Stromal cell of bone marrow (primary cell): ENCODE measurements at regions not wholly inside any gene's neighbourhood (a gene's known extent, or its start where the extent isn't known, plus 50 kb on each side); places are given as distances from the start of the nearest gene placed in this dataset.

Experiments used
- DNase-seq: peaks from one replicate; pipeline ENCODE4 v3.0.0-alpha.2; 2012; ENCODE audit warnings: low read depth

DNA sequence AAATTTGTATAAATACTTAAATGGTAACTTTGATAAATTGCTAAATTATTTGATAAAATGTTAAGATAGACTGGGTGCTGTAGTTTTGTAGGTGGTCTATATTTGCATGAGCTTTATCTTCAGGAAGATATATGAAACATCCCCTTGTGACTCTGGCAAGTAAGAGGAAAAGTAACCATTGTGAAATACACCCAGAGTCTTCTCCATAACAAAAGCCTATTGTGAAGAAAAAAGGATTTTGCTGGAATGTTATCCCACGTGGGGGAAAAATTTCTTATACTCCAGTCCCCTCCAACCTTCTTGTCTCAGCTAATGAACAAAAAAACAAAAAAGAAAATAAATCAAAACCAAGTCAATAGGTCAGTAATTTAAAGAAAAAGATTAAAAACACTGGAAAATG, 600.7 kb downstream of the HDGFL1 start:
- no peak for DNase-seq

- DNase-seq, result no peak
Observed at GRCh38 chr6:23173234-23173633, 603.9 kb downstream of the HDGFL1 start.

- peak; percentile 88 for DNase-seq
Observed at GRCh38 chr6:23174781-23175361, 605.5 kb downstream of the HDGFL1 start.

- DNase-seq, result peak; percentile 8
Observed at GRCh38 chr6:23175391-23175790, 606.0 kb downstream of the HDGFL1 start.

GRCh38 chr6:23176471-23176870, 607.1 kb downstream of the HDGFL1 start:
- no peak for DNase-seq

- DNase-seq, result no peak
Observed at GRCh38 chr6:23176883-23177282, 607.5 kb downstream of the HDGFL1 start.

- DNase-seq, result no peak
Observed at GRCh38 chr6:23177806-23178205, 608.4 kb downstream of the HDGFL1 start.

- no peak for DNase-seq
Observed at GRCh38 chr6:23179994-23180393, 610.6 kb downstream of the HDGFL1 start.

- DNase-seq, result peak; percentile 50
Observed at GRCh38 chr6:23180504-23181293, 611.3 kb downstream of the HDGFL1 start.

DNA sequence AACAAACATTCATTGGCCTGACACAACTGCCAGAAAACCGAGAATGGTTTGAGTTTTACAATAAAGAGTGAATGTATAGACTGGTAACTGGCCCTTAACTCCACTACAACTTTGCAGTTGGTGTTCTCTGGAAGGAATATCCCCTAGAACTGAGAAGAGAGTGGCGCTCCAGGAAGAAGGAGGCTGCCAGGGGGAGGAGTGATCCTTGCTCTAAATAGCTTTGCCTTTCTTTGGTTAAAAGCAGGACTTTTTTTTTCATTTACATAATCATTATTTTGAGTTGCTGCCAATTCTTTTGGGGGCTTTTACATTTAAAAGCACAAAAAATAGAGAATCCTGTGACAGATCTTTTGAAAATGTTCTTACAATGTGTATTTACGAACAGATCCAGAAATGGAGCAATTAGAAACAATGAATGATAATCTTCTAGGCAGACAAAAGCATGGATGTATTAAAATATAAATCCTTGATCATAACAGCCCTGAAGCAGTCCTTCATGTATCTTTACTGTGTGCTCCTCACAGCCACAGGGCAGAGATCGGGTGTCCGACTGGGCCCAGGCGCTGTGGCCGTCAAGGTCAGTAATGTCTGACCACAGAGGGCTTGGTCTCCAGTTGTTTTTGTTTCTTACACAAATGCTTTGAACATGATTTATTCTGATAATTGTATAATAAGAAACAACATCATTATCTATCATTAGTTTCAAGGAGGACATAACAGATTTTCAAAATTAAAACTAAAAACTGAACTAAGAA, 612.2 kb downstream of the HDGFL1 start:
- DNase-seq, result no peak

DNA sequence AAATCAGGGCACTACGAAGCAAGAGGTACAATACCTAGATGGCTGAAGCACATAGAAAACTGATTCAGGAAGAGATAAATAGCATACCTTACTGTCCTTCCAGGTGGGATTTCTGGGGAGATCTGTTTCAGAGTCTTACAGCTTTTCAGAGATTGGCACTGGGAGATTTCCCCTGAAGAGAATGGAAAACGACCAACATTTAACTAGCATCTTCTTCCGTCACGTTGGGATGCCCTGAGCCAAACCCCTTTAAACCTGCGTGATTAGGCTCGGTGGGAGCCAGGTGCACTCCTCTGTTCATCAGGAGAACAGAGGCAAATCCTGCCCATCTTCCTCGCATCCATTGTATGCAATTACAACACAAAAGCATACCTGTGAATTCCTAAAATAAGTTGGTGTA, 614.5 kb downstream of the HDGFL1 start:
- no peak for DNase-seq

GRCh38 chr6:23184351-23184750, 615.0 kb downstream of the HDGFL1 start:
- no peak for DNase-seq

- no peak for DNase-seq
Observed at GRCh38 chr6:23195487-23195886, 626.1 kb downstream of the HDGFL1 start.

GRCh38 chr6:23199541-23199940, 630.2 kb downstream of the HDGFL1 start:
- no peak for DNase-seq

- DNase-seq, result no peak
Observed at GRCh38 chr6:23200946-23201345, 631.6 kb downstream of the HDGFL1 start.

GRCh38 chr6:23202207-23202606, 632.8 kb downstream of the HDGFL1 start:
- DNase-seq, result no peak

DNA sequence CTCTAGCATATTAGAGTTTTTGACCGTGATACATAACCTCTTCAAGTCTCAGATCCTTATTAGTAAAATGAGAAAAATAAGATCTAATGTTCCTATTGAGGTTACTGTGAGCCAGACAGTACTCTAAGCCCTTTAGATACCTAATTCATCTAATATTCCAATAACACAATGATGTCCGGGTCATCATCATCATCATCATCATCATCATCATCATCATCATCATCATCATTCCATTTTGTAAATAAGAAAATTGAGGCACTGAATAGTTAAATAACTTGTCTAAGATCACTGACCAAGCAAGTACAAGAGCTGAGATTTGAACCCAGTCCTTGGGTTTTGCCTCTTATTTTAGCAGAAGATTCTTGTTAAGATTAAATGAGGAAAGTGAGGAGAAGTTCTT, 643.0 kb downstream of the HDGFL1 start:
- DNase-seq, result no peak

DNA sequence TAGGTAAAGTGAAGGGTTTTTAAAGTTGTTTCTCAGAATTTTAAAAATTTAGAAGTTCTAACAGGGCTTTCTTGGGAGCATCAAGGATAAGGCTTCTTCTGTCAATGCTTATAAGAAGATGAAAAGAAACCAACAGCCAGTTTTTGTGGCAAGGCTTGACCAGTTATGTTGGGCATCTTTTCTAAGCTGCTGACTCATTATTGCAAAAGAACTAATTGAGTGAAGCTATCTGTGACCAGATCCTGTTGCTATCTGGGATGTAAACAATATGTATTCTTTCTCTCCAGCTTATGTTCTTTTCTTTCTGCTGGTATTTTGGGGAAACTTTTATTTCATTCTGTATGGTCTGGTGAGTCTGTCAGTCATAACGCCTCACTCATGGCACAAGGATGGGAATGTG, 643.8 kb downstream of the HDGFL1 start:
- DNase-seq, result peak; percentile 34

GRCh38 chr6:23213651-23214050, 644.3 kb downstream of the HDGFL1 start:
- peak; percentile 0 for DNase-seq

GRCh38 chr6:23218751-23219150, 649.4 kb downstream of the HDGFL1 start:
- no peak for DNase-seq

DNA sequence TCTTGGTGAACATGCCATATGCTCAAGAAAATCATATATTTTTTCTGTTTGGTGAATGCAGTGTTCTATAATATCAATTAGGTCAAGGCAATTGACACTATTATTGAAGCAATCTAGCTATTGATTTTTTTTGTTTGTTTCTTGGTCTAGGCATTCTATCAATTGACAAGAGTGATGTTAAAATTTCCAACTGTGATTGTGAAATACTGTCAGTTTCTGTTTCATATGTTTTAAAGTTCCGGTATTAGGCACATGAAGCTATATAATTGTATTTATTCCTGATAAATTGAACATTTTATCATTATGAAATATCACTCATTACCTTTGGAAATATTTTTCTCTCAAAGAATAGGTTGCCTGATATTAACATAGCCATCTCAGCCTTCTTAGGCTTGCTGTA, 653.4 kb downstream of the HDGFL1 start:
- DNase-seq, result no peak

DNA sequence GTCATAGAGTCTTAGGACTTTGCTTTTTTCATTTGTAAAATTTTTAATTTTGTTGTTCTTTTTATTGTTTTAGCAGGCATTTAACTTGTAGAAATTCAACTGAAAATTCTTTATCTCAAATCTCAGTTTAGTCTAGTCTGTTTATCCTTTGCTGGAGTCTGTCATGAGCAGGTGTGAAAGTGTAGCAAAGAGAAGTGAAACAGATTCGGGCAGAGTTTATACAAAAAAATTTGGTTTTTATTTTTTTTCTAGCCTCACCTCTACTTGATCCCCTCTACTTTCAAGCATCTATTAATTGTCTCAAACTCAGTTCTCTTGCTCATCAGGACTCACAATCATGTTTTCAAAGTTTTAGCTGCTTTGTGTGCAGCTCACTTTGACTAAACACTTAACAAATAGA, 655.2 kb downstream of the HDGFL1 start:
- DNase-seq, result no peak

GRCh38 chr6:23228439-23229024, 659.2 kb downstream of the HDGFL1 start:
- no peak for DNase-seq
